Heart left ventricle (tissue), 16 donors: ENCODE measurements at regions not wholly inside any gene's neighbourhood (a gene's known extent, or its start where the extent isn't known, plus 50 kb on each side); places are given as distances from the start of the nearest gene placed in this dataset.

Experiments
- ATAC-seq, 4 donors: fragments of 200-7000 bp; cut with Tn5 transposase; one replicate each; pipeline ENCODE4 v1.9.1; 2020 to 2022; ENCODE audit warnings: moderate library complexity in 4 of 4, mild to moderate bottlenecking in 3 of 4, moderate number of reproducible peaks in 1 of 4
- DNase-seq, 5 donors: peaks; one replicate each; pipeline ENCODE4 v3.0.0-alpha.2; 2020
- H3K27ac ChIP-seq, 12 donors: fragments of 200-600 bp; sonication (generic) in 4 of 12; one replicate each; pipeline versions ENCODE4 v1.5.0 to v1.8.0; 2016 to 2022; ENCODE audit warnings: mild to moderate bottlenecking in 2 of 12
- H3K27me3 ChIP-seq, 9 donors: fragments of 200-600 bp; sonication (generic) in 2 of 9; one replicate each; pipeline versions ENCODE4 v1.5.1 to v1.8.0; 2016 to 2022; ENCODE audit warnings: mild to moderate bottlenecking in 3 of 9
- H3K36me3 ChIP-seq, 9 donors: fragments of 200-600 bp; sonication (generic) in 2 of 9; one replicate each; pipeline versions ENCODE4 v1.5.0 to v1.8.0; 2018 to 2022; ENCODE audit warnings: mild to moderate bottlenecking in 2 of 9
- H3K4me1 ChIP-seq, 12 donors: fragments of 200-600 bp; sonication (generic) in 4 of 12; one replicate each; pipeline versions ENCODE4 v1.5.0 to v1.8.0; 2016 to 2022; ENCODE audit warnings: mild to moderate bottlenecking in 3 of 12
- H3K4me3 ChIP-seq, 12 donors: fragments of 200-600 bp; sonication (generic) in 4 of 12; one replicate each; pipeline versions ENCODE4 v1.5.0 to v1.8.0; 2017 to 2022; ENCODE audit warnings: mild to moderate bottlenecking in 9 of 12, moderate library complexity in 4 of 12
- H3K9me3 ChIP-seq, 12 donors: fragments of 200-600 bp; sonication (generic) in 4 of 12; one replicate each; pipeline versions ENCODE4 v1.5.0 to v1.8.0; 2016 to 2022; ENCODE audit warnings: mild to moderate bottlenecking in 1 of 12
- POLR2A ChIP-seq, 2 donors: fragments of 450-650 bp; IDR thresholded peaks; one replicate each; pipeline ENCODE4 v1.6.1; 2017; ENCODE audit warnings: antibody characterized with exemption in 2 of 2, mild to moderate bottlenecking in 2 of 2, moderate library complexity in 2 of 2
- WGBS, 4 donors: extraction: QIAGEN DNeasy Blood & Tissue Kit in 2 of 4; methylation state at CpG; one replicate each; pipeline versions ENCODE4 v1.1.5 to v1.1.7; 2013 to 2018; 5-methylcytosine and 5-hydroxymethylcytosine counted together
- intact Hi-C, 10 donors: fragments of 100-400 bp; cut with DNase I; formaldehyde crosslinking; loops; one replicate each; pipeline versions ENCODE4 v1.11.1 to v1.14.2; 2022
- TF ChIP-seq, protein P1 (sequence below), 12 donors: fragments of 200-600 bp; sonication (generic) in 4 of 12; IDR thresholded peaks; one replicate each; pipeline versions ENCODE4 v1.5.0 to v1.8.0; 2018 to 2022; ENCODE audit warnings: antibody characterized with exemption in 12 of 12, mild to moderate bottlenecking in 5 of 12
- donor health status: ischemic (EF 13 %, LVEDD 7.1; RV severe dilation, severe dysfunction).
- donor health status: healthy with polysubstance abuse.
- donor health status: DM: no; HTN: yes; CAD: no.
- donor health status: DM: no; HTN: no; CAD: no.
- donor health status: ischemic (EF 25% LVEDD 6.9; RV normal size, moderate dysfunction).
- donor health status: ischemic (EF 25% LVEDD 5.7; RV mildly dilated, moderate dysfunction).
- donor health status: healthy.
- donor health status: DM: yes; HTN: yes; CAD: no.
- donor health status: ischemic (EF 35%, LVEDD 5.7; RV mildly dilated, moderate dysfunction).
- donor health status: nonischemic (EF 11% LVEDD 7.7; RV severe dilation, severe dysfunction).
- donor health status: DM: yes; HTN: yes; CAD: no.
- donor health status: PGD.
- donor health status: ischemic (EF 29% LVEDD 5.4; RV normal size, mild dysfunction).
- donor health status: nonischemic (EF 23%, LVEDD 6.1; RV moderate dilation, normal function).

DNA sequence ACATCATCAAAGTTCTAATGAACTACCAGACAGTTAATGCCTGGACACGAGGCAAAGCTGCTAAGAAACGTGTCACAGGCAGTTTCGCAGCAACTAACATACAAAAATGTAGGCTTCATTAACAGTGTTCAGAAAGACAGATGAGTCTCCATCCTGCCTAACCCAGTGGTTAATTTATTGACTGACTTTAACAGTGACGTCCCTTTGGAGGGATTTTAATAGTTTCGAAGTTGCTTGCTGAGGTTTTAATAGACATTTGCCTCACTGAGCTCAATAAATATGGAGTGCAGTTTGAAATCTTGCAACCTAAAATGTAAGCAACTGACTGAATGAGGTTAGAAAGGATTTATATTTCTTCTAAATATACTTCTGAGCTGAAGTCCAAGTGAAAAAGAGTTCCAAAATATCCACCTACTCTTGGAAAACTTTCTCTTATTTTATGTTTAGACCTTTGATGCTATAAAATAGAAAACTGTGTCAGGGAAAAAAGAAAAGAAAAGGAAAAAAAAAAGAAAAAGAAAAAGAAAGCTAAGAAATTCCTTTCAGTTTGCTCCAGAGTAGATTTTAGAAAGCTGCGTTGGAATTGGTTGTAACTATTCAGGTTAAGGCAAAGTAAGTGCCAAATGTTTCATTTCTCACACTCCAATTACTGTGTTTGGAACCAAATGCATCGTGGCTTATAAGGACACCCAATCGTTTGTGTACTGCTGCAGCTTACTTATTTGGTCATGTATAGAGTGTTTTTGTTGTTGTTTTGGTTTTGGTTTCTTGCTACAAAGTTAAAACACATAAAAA is 2016.6 kb downstream of the MAT2B start:
- no peak overlapping the region for H3K27ac ChIP-seq
- H3K4me1 ChIP-seq, result no peaks in the 10 kb centered on the region
- no peaks in the 10 kb centered on the region for H3K27me3 ChIP-seq
- TF ChIP-seq, protein P1, sequence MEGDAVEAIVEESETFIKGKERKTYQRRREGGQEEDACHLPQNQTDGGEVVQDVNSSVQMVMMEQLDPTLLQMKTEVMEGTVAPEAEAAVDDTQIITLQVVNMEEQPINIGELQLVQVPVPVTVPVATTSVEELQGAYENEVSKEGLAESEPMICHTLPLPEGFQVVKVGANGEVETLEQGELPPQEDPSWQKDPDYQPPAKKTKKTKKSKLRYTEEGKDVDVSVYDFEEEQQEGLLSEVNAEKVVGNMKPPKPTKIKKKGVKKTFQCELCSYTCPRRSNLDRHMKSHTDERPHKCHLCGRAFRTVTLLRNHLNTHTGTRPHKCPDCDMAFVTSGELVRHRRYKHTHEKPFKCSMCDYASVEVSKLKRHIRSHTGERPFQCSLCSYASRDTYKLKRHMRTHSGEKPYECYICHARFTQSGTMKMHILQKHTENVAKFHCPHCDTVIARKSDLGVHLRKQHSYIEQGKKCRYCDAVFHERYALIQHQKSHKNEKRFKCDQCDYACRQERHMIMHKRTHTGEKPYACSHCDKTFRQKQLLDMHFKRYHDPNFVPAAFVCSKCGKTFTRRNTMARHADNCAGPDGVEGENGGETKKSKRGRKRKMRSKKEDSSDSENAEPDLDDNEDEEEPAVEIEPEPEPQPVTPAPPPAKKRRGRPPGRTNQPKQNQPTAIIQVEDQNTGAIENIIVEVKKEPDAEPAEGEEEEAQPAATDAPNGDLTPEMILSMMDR (IDR thresholded peaks at IDR 0.05), result no peak
- no peak for TF ChIP-seq POLR2A (IDR thresholded peaks at IDR 0.05)
- 58 to 72% (median 62%) methylated on average over 8 of the region's 8 CpGs for WGBS, 4 donors
- DNase-seq (no peak), ATAC-seq (no peak)
- H3K9me3 ChIP-seq, result peaks cover 0 to 4% (median 0%) of the 10 kb centered on the region in 12 donors
- H3K4me3 ChIP-seq, result no peak overlapping the region
- intact Hi-C loops, result no loop called here
- no peaks in the 10 kb centered on the region for H3K36me3 ChIP-seq

DNA sequence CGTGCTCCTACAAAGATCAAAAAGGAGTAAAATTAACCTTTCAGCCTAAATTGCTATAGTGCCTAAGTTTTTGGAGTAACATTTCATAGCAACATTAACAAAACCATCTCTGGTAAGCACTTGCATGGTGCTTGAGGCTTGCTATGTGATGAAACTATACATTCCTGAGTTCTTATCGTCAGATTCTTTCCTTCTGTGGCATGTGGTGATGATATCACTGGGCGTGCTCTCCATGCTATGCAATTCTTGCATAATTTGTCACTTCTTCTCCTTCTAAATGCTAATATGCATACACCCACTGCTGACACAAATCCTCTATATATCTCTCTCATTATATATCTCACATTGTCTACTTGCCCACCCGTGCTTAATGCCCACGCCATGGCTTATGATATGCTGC is 2019.9 kb downstream of the MAT2B start:
- Histone ChIP-seq H3K9me3 (peaks cover 0 to 22% (median 2%) of the 10 kb centered on the region in 12 donors), H3K27ac (no peak overlapping the region), H3K36me3 (no peaks in the 10 kb centered on the region), H3K4me1 (no peaks in the 10 kb centered on the region), H3K4me3 (no peak overlapping the region), H3K27me3 (no peaks in the 10 kb centered on the region)
- ATAC-seq (no peak), DNase-seq (no peak)
- intact Hi-C loops, result no loop called here
- 49 to 52% (median 51%) methylated on average over 5 of the region's 5 CpGs for WGBS, 4 donors
- no peak for TF ChIP-seq POLR2A (IDR thresholded peaks at IDR 0.05)
- TF ChIP-seq, protein P1 (IDR thresholded peaks at IDR 0.05), result no peak

DNA sequence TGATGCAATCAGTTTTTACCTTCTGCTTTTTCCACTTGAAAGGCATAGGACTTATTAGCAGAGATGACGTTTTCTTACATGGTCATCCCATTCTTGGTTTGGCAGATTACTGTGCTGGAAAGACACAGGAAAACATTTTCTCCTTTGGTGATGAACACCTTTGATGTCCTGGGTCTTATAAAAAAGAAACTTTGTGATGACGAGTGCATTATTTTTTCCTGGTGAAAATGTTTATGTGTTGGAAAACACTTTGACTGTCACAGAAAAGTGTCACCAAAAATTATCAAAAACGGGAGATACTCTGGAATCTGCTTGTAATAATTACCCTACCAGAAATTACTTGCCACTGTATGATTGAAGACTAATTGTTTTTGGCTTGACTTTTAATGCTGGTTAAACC is 2020.9 kb downstream of the MAT2B start:
- no peaks in the 10 kb centered on the region for H3K36me3 ChIP-seq
- peaks cover 0 to 22% (median 2%) of the 10 kb centered on the region in 12 donors for H3K9me3 ChIP-seq
- no peak overlapping the region for H3K4me3 ChIP-seq
- TF ChIP-seq, protein P1 (IDR thresholded peaks at IDR 0.05), result no peak
- TF ChIP-seq POLR2A (IDR thresholded peaks at IDR 0.05), result no peak
- DNase-seq (no peak), ATAC-seq (no peak)
- no peak overlapping the region for H3K27ac ChIP-seq
- intact Hi-C loops, result no loop called here
- no peaks in the 10 kb centered on the region for H3K4me1 ChIP-seq
- no peaks in the 10 kb centered on the region for H3K27me3 ChIP-seq
- WGBS, 4 donors, result 76 to 88% (median 84%) methylated on average over 3 of the region's 3 CpGs

DNA sequence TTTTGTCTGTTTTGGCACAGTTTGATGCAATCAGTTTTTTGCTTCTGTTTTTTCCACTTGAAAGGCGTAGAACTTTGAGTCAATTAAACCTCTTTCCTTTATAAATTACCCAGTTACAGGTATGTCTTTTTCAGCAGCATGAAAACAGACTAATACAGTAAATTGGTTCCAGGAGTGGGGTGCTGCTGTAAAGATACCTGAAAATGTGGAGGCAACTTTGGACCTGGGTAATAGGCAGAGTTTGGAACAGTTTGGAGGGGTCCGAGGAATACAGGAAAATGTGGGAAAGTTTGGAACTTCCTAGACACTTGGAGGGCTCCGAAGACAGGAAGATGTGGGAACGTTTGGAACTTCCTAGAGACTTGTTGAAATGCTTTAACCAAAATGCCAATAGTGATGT is 2022.2 kb downstream of the MAT2B start:
- H3K27me3 ChIP-seq, result no peaks in the 10 kb centered on the region
- DNase-seq (no peak), ATAC-seq (no peak)
- H3K9me3 ChIP-seq, result peaks cover 0 to 22% (median 2%) of the 10 kb centered on the region in 12 donors
- H3K27ac ChIP-seq, result no peak overlapping the region
- no peaks in the 10 kb centered on the region for H3K36me3 ChIP-seq
- TF ChIP-seq, protein P1 (IDR thresholded peaks at IDR 0.05), result no peak
- TF ChIP-seq POLR2A (IDR thresholded peaks at IDR 0.05), result no peak
- WGBS, 4 donors, result 59 to 81% (median 71%) methylated on average over 4 of the region's 4 CpGs
- H3K4me1 ChIP-seq, result no peaks in the 10 kb centered on the region
- no peak overlapping the region for H3K4me3 ChIP-seq
- intact Hi-C loops, result no loop called here
